ENCODE measurements at regions not wholly inside any gene's neighbourhood (a gene's known extent, or its start where the extent isn't known, plus 50 kb on each side); places are given as distances from the start of the nearest gene placed in this dataset.
"Not testable (repeated sequence)": the region's sequence is repeated elsewhere in the genome, so short reads cannot be mapped to it uniquely, and the experiment has no call there.

GRCh38 chr9:94033383-94033782 is 50.9 kb upstream of the PTPDC1 start:
- in situ Hi-C loops (cut with HindIII; ENCODE audit: low sequenced_read_pairs): no loop called here
- DNase-seq (ENCODE audit: low spot score): no peak

GRCh38 chr9:94031946-94032345 is 52.3 kb upstream of the PTPDC1 start:
- peak; percentile 34 for DNase-seq (ENCODE audit: low spot score)
- in situ Hi-C loops (cut with HindIII; ENCODE audit: low sequenced_read_pairs): no loop called here

GRCh38 chr9:94031380-94031779 is 52.9 kb upstream of the PTPDC1 start:
- DNase-seq (ENCODE audit: low spot score): peak; percentile 58
- in situ Hi-C loops (cut with HindIII; ENCODE audit: low sequenced_read_pairs): no loop called here

- peak; percentile 88 for DNase-seq (ENCODE audit: low spot score)
- in situ Hi-C loops (cut with HindIII; ENCODE audit: low sequenced_read_pairs): no loop called here
These were observed 53.7 kb upstream of the PTPDC1 start for GRCh38 chr9:94030318-94031179.

- in situ Hi-C loops (cut with HindIII; ENCODE audit: low sequenced_read_pairs): no loop called here
- DNase-seq (ENCODE audit: low spot score): no peak
These were observed 54.3 kb upstream of the PTPDC1 start for GRCh38 chr9:94029932-94030317.

GRCh38 chr9:94026816-94027215 is 57.4 kb upstream of the PTPDC1 start:
- no peak for DNase-seq (ENCODE audit: low spot score)
- in situ Hi-C loops (cut with HindIII; ENCODE audit: low sequenced_read_pairs): no loop called here

- DNase-seq (ENCODE audit: low spot score); in situ Hi-C loops (cut with HindIII; ENCODE audit: low sequenced_read_pairs): not testable (repeated sequence)
These were observed 61.8 kb upstream of the PTPDC1 start for GRCh38 chr9:94022476-94022875.

- DNase-seq (ENCODE audit: low spot score); in situ Hi-C loops (cut with HindIII; ENCODE audit: low sequenced_read_pairs): not testable (repeated sequence)
These were observed 63.4 kb upstream of the PTPDC1 start for GRCh38 chr9:94020836-94021235.

- in situ Hi-C loops (cut with HindIII; ENCODE audit: low sequenced_read_pairs): no loop called here
- DNase-seq (ENCODE audit: low spot score): peak; percentile 32
These were observed 63.5 kb upstream of the BARX1 start for GRCh38 chr9:94018628-94019027.

GRCh38 chr9:94017939-94018531 is 62.9 kb upstream of the BARX1 start:
- DNase-seq (ENCODE audit: low spot score): no peak
- in situ Hi-C loops (cut with HindIII; ENCODE audit: low sequenced_read_pairs): no loop called here

GRCh38 chr9:94016744-94017143 is 61.6 kb upstream of the BARX1 start:
- no peak for DNase-seq (ENCODE audit: low spot score)
- in situ Hi-C loops (cut with HindIII; ENCODE audit: low sequenced_read_pairs): no loop called here

- in situ Hi-C loops (cut with HindIII; ENCODE audit: low sequenced_read_pairs): no loop called here
- DNase-seq (ENCODE audit: low spot score): no peak
These were observed 59.8 kb upstream of the BARX1 start for GRCh38 chr9:94014920-94015319.

GRCh38 chr9:94014066-94014654 is 59.0 kb upstream of the BARX1 start:
- in situ Hi-C loops (cut with HindIII; ENCODE audit: low sequenced_read_pairs): no loop called here
- DNase-seq (ENCODE audit: low spot score): peak; percentile 34

- in situ Hi-C loops (cut with HindIII; ENCODE audit: low sequenced_read_pairs): no loop called here
- no peak for DNase-seq (ENCODE audit: low spot score)
These were observed 55.9 kb upstream of the BARX1 start for GRCh38 chr9:94010980-94011533.

- in situ Hi-C loops (cut with HindIII; ENCODE audit: low sequenced_read_pairs): no loop called here
- no peak for DNase-seq (ENCODE audit: low spot score)
These were observed 50.2 kb upstream of the BARX1 start for GRCh38 chr9:94005272-94005901.
